B cell (primary cell): ENCODE measurements at regions not wholly inside any gene's neighbourhood (a gene's known extent, or its start where the extent isn't known, plus 50 kb on each side); places are given as distances from the start of the nearest gene placed in this dataset.

Source experiments
- EZH2 ChIP-seq: IDR thresholded peaks from 2 replicates; pipeline ENCODE4 v1.6.1; 2012; ENCODE audit warnings: borderline replicate concordance, low read depth, mild to moderate bottlenecking, moderate library complexity, low read length; ENCODE audit not compliant: insufficient read depth, poor library complexity, severe bottlenecking
- TF ChIP-seq, protein P1 (sequence below): fragments of 200-600 bp; IDR thresholded peaks from one replicate; pipeline ENCODE4 v1.8.0; 2022; ENCODE audit warnings: antibody characterized with exemption, mild to moderate bottlenecking

DNA sequence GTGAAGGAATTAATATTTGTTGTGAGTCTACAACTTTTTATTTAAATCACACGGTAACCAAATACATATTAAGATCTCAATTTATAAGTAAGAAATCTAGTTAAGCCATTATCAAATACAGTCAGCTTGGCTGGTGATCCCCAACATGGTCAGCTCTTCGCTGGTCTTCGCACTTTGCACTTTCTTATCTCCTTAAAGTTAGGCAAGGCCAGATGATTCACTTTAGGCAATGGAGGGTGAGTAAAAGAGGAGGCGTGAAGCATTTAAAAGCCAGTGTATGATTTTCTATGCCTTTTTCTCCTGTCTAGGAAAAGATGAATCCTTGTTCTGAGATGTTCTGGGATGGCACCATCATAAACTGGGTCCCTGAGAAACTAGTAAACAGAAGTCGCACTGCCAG, 793.7 kb upstream of the ARGLU1 start:
- TF ChIP-seq, protein P1, sequence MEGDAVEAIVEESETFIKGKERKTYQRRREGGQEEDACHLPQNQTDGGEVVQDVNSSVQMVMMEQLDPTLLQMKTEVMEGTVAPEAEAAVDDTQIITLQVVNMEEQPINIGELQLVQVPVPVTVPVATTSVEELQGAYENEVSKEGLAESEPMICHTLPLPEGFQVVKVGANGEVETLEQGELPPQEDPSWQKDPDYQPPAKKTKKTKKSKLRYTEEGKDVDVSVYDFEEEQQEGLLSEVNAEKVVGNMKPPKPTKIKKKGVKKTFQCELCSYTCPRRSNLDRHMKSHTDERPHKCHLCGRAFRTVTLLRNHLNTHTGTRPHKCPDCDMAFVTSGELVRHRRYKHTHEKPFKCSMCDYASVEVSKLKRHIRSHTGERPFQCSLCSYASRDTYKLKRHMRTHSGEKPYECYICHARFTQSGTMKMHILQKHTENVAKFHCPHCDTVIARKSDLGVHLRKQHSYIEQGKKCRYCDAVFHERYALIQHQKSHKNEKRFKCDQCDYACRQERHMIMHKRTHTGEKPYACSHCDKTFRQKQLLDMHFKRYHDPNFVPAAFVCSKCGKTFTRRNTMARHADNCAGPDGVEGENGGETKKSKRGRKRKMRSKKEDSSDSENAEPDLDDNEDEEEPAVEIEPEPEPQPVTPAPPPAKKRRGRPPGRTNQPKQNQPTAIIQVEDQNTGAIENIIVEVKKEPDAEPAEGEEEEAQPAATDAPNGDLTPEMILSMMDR: no peak
- no peak for TF ChIP-seq EZH2
